ENCODE measurements at regions not wholly inside any gene's neighbourhood (a gene's known extent, or its start where the extent isn't known, plus 50 kb on each side); places are given as distances from the start of the nearest gene placed in this dataset.
"Not testable (repeated sequence)": the region's sequence is repeated elsewhere in the genome, so short reads cannot be mapped to it uniquely, and the experiment has no call there.

DNA sequence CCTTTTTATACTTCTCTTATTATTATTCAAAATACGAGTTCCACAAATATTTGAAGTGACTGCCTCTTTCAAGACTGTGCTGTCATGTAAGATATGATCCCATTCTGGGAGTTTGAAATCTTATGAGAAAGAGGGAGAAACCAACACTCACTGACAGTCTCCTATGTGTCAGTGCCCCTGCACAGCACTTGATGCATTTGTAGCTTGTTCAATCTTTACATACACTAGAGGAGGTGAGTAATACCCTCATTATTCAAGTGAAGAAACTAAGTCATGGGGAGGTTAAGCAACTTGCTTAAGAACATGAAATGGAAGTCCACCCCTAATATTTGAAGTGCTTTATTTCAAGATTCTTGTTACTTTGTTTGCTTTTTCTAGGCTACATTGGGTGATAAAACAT, 459.5 kb upstream of the FANCL start:
- no peak for DNase-seq (ENCODE audit: low read depth, low spot score)

GRCh38 chr2:58699411-58699810, 458.3 kb upstream of the FANCL start:
- DNase-seq (ENCODE audit: low read depth, low spot score) = no peak

- no peak for DNase-seq (ENCODE audit: low read depth, low spot score)
Observed at GRCh38 chr2:58698620-58699019, 457.5 kb upstream of the FANCL start.

DNA sequence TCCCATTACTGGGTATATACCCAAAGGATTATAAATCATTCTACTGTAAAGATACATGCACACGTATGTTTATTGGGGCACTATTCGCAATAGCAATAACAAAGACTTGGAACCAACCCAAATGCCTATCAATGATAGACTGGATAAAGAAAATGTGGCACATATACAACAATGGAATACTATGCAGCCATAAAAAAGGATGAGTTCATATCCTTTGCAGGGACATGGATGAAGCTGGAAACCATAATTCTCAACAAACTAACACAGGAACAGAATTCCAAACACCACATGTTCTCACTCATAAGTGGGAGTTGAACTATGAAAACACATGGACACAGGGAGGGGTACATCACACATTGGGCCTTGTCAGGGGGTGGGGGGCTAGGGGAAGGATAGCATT, 453.0 kb upstream of the FANCL start:
- not testable (repeated sequence) for DNase-seq (ENCODE audit: low read depth, low spot score)

DNA sequence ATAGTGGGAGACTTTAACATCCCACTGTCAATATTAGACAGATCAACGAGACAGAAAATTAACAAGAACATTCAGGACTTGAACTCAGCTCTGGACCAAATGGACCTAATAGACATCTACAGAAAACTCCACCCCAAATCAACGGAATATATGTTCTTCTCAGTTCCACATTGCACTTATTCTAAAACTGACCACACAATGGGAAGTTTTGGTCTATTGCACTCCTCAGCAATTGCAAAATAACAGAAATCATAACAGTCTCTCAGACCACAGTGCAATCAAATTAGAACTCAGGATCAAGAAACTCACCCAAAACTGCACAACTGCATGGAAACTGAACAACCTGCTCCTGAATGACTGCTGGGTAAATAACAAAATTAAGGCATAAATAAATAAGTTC, 449.9 kb upstream of the FANCL start:
- DNase-seq (ENCODE audit: low read depth, low spot score) = not testable (repeated sequence)

DNA sequence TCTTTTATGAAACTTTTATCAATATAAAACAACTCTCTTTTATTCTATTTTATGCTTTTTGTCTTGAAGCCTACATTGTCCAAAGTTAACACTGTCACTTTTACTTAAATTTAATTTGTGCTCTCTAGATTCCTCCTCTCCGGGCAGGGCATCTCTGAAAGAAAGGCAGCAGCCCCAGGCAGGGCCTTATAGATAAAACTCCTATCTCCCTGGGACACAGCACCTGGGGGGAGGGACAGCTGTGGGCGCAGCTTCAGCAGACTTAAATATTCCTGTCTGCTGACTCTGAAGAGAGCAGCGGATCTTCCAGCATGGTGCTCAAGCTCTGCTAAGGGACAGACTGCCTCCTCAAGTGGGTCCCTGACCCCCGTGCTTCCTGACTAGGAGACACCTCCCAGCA, 447.7 kb upstream of the FANCL start:
- DNase-seq (ENCODE audit: low read depth, low spot score) = no peak

GRCh38 chr2:58686776-58687175, 445.7 kb upstream of the FANCL start:
- no peak for DNase-seq (ENCODE audit: low read depth, low spot score)

- DNase-seq (ENCODE audit: low read depth, low spot score) = no peak
Observed at GRCh38 chr2:58680755-58681310, 439.7 kb upstream of the FANCL start.

DNA sequence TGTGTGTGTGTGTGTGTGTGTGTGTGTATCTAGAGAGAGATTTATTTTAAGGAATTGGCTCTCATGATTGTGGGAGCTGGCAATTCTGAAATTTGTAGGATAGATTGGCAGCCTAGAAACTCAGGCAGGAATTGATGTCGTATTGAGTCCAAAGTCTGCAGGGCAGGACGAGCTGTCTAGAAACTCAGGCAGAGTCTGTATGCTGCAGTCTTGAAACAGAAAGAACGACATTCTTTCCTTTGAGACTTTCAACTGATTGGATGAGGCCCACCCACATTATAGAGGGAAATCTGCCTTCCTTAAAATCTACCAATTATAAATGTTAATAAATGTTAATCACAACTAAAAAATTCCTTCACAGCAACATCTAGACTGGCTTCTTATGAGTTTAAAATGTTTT, 436.6 kb upstream of the FANCL start:
- DNase-seq (ENCODE audit: low read depth, low spot score) = no peak

- no peak for DNase-seq (ENCODE audit: low read depth, low spot score)
Observed at GRCh38 chr2:58671675-58672074, 430.6 kb upstream of the FANCL start.

DNA sequence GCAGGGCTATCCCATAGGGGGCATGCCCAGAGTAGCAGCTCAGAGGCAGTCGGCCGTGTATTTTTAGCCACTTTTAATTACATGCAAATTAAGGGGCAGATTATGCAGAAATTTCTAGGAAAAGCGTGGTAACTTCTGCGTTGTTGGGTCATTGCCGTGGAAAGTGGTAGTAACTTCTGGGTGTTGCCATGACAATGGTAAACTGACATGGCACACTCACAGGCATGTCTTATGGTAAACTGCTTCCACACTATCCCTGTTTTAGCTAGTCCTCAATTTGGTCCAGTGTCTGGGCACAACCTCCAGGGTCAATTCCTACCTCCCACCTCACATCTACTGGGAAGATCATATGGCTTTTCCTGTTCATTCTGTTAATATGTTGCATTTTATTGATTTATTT, 428.9 kb upstream of the FANCL start:
- no peak for DNase-seq (ENCODE audit: low read depth, low spot score)

DNA sequence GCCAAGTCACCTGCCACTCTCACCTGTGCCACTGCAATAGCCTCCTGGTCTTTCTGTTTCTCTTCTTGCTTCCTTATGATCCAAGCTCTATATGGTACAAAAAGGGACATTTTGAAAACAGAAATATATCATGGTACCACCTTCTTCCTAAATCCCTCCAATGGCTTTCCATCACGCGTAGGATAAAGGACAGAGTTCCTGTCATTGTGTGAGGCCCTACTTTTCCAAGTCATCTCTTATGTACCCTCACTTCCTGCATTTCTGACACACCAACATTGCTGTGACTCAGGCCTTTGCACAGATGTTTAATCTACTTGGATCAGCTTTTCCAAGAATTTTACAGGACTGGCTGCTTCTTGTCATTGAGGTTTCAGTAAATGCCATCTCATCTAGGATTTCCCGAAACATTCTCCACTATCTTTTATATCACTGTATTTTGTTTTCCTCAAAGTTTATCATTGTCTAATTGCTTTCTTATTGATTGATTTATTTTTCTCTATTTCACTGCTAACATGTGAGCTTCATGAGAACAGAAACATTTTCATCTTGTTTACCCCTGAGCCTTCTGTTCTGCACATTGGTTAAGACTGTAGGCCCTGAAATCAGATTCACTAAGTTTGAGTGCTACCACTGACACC, 426.1 kb upstream of the FANCL start:
- DNase-seq (ENCODE audit: low read depth, low spot score) = no peak

- no peak for DNase-seq (ENCODE audit: low read depth, low spot score)
Observed at GRCh38 chr2:58666323-58666970, 425.3 kb upstream of the FANCL start.

- no peak for DNase-seq (ENCODE audit: low read depth, low spot score)
Observed at GRCh38 chr2:58665154-58665553, 424.0 kb upstream of the FANCL start.

GRCh38 chr2:58664523-58665151, 423.5 kb upstream of the FANCL start:
- no peak for DNase-seq (ENCODE audit: low read depth, low spot score)

DNA sequence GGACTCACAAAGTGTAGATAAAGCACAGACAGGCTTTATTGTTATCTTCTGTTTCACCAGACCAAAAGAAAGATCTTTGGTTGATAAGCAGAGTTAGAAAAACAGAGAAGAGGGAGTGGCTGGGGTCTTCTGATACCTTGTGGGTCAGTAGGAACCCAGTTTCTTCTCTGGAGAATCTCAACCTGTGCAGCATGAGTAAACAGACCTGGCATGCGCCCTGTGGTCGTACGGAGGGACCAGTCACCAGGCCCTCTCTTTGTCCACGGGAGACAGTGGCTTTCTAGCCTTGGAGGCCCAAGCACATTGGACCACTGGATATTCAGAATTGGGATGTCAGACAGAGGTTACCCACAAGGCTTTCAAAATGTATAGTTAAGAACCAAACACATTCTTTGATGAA, 418.9 kb upstream of the FANCL start:
- DNase-seq (ENCODE audit: low read depth, low spot score) = no peak

DNA sequence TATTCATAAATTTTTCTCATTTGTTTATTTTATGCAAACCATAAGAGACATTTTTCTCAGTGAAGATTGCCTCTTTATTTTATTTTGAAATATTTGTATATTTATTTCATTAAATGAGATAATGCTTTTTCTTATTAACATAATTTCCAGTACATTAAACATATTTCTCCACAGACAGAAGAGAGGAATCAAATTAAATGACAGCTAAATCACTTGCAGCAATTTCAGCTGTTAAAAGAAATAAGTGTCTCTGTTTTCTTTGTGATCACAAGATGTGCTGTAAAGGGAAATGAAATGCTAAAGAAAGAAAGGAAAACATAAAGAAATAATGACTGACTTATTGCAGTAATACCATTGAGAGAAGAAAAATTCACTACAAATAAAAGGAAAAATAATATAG, 414.0 kb upstream of the FANCL start:
- DNase-seq (ENCODE audit: low read depth, low spot score) = no peak

GRCh38 chr2:58651930-58652329, 410.8 kb upstream of the FANCL start:
- DNase-seq (ENCODE audit: low read depth, low spot score) = no peak

DNA sequence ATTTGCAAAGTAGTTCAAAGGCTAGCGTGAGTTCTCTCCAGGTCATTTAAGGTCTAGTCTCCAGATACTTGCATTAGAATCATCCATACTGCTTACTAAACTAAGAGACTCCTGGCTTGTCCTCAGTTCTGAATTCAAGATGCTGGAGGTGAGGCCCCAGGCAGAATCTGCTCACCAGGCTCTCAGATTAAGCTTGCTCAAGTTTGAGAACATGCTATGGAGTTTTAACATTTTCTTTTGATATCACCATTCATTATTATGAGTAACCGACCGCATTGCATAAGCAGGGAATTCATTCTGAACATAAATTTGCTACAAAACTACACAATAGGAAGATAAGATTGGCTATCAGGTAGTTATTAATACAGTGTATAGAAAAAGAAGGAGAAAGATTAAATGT, 409.7 kb upstream of the FANCL start:
- no peak for DNase-seq (ENCODE audit: low read depth, low spot score)

GRCh38 chr2:58649756-58650155, 408.6 kb upstream of the FANCL start:
- no peak for DNase-seq (ENCODE audit: low read depth, low spot score)

GRCh38 chr2:58645017-58645416, 403.9 kb upstream of the FANCL start:
- DNase-seq (ENCODE audit: low read depth, low spot score) = no peak

- no peak for DNase-seq (ENCODE audit: low read depth, low spot score)
Observed at GRCh38 chr2:58644451-58644850, 403.3 kb upstream of the FANCL start.

- DNase-seq (ENCODE audit: low read depth, low spot score) = no peak
Observed at GRCh38 chr2:58641001-58641400, 399.9 kb upstream of the FANCL start.

Measured in iPS DF 19.7 (cell line).